GF-D8 (cell line): ENCODE measurements at regions not wholly inside any gene's neighbourhood (a gene's known extent, or its start where the extent isn't known, plus 50 kb on each side); places are given as distances from the start of the nearest gene placed in this dataset.

Experiments
- DNase-seq: peaks from one replicate; lab custom pipeline; 2025; lab: John Stamatoyannopoulos, UW

GRCh38 chr5:158439204-158439603, 580.3 kb upstream of the CLINT1 start:
- peak; percentile 36 for DNase-seq

- peak; percentile 26 for DNase-seq
Observed at GRCh38 chr5:158436271-158437065, 577.5 kb upstream of the CLINT1 start.

GRCh38 chr5:158435161-158435616, 576.2 kb upstream of the CLINT1 start:
- DNase-seq: peak; percentile 53

DNA sequence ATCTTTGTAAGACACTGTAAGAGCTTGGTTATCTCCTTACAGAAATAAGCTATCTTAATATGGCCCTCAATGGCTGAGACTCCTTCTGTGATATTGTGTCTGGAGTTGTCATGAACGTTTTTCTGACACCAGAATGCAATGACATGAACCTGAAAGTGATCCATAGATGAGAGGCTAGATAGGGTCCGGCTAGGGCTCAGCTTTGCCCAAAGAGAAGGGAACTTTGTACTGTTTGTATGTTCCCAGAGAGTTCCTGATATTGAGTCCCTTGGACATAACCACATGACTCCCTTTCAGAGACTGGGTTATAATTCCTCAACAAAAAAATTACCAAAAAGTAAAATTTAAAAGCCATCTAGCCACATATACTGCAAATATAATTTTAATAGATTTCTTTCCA, 575.8 kb upstream of the CLINT1 start:
- no peak for DNase-seq

GRCh38 chr5:158433634-158434033, 574.7 kb upstream of the CLINT1 start:
- no peak for DNase-seq

- DNase-seq: no peak
Observed at GRCh38 chr5:158431369-158432029, 572.6 kb upstream of the CLINT1 start.

DNA sequence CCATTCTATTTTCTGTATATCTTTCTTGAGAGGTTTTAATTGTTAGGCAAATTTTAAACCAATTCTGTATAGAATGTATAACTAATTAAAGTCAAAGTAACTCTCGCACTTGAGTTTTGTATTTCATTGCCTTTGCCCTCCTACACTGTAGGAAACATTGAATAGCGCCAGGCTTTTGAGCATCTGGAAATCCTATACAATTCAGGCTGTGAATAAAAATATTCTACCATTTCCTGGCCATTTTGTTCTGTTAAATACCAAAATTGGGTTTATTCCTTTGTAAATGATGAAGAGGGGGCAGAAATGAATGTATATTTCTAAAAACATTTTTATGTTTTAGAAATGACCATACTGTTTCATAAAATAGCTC, 571.8 kb upstream of the CLINT1 start:
- no peak for DNase-seq

DNA sequence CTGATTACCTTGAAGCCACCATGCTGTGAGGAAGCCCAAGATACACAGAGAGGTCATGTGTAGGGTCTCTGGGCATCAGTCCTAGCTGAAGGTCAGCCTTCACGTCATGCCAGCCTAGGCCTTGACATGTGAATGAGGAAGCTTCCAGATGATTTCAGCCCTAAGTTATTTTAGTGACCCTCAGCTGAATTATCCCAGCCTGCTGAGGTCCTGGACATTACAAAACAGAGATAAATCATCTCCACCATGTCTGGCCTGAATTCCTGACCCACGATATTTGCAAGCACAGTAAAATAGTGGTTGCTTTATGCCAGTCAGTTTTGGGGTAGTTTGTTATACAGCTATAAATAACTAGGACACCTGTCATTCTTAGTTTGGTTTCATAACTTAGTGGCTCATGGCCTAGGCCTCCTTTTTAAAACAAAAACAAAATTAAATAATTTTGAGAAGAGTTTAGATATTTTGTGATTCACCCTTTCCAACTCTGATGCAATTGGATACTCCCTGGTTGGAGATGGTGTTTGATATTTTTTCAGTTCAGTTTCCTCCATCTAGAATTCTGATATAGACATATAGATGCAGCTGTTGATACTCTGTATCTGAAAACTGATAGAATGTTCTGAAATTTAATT, 571.3 kb upstream of the CLINT1 start:
- DNase-seq: no peak

DNA sequence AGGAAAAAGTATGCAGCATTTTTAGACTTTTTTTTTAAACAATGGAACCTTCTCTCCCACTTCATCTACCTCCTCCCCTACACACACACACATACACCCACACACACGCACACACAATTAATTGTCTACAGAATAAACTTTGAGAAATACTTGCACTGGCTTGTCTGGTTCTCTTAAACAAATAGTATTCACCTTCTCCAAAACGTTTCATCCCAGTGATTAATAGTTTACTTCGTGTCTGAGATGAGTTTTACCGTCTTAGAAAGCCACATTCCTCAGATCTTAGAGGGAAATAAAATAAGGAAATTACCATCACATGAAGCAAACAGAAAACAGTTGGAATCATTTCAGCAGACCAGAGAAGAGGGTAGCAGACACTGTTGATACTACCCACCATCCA, 570.6 kb upstream of the CLINT1 start:
- no peak for DNase-seq

DNA sequence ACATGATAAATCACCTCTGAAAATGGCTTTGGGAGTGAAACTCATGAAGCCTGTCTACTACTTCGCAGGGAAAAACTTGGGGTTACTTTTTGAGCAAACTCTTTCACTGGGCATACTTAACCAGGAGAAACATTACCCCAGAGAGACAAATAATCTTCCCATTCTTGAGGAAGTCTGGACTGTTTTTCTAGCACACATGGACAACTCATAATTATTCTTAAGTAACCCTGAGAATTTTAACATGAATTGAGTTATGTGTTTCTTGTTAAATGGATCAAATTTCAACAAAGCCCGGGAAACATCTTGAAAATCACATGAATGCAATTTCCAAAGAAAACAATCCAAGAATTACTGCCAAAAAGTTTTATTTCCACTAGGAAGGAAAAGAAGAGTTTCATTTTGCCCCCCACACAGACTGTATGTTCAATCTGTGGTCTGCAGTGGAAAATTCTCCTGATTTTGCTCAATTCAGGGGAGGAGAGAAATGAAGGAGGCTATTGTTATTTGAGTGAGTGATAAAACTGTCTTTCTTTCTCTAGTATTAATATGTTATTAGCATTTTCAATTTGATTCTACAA, 564.8 kb upstream of the CLINT1 start:
- no peak for DNase-seq

DNA sequence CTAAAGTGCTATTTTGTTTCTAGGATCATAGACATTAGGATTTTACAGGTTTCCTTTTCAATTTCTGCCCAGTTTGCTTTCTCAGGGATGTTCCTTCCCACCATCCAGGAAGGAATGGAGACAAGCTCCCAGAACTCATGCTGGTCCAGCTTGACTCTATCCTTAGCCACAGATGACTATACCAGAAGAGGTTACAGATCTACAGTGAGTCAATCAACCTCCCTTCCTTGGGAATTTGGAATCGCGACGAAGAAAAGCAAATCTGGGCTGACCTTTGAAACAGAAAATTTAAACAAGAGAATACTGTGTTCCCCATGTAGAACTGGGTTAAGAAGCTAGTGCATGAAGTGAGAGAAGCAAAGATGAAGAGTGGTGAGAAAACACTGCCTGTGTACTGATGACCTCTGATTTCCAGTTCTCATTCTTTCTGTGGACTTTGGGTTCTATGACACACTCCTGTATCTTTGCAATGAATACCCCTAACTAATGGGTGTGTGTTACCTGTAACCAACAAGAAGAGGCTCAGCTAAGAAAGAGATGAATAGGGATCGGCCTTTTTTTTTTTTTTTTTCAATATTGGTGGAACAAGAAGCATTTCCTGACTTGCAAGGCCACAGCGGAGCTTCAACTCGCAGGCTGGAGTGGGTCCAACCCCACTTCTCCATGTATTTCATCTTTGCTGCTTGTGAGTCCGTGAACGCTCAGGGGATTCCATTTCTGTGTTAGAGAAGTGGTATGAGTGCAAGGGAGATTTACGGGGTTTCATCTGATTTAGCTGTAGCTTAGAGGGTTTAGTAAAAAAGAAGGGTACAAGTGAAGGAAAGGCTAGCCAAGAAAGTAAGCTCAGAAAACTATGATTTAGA, 563.9 kb upstream of the CLINT1 start:
- DNase-seq: no peak

GRCh38 chr5:158421319-158421718, 562.4 kb upstream of the CLINT1 start:
- no peak for DNase-seq

GRCh38 chr5:158419186-158419585, 560.2 kb upstream of the CLINT1 start:
- DNase-seq: no peak

DNA sequence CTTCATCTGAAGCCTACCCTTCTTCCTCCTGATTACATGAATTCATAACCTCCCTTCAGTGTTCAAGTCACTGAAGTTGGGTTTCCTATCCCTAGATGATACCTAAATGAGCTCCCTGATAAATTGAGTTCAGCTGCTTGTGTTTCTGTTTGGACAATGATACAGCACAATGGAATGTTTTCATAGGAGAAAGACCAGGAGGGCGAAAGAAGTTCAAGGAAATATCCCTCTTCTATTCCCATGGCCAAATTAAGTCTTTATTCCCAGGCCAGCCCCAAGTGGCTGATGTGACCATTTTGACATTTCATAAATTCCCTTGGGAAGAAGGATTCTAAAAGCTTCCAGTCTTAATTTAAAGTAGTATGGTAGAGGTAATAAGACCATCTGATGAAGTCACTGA, 555.8 kb upstream of the CLINT1 start:
- no peak for DNase-seq

GRCh38 chr5:158414333-158414762, 555.4 kb upstream of the CLINT1 start:
- DNase-seq: no peak

- no peak for DNase-seq
Observed at GRCh38 chr5:158413122-158413680, 554.3 kb upstream of the CLINT1 start.

- no peak for DNase-seq
Observed at GRCh38 chr5:158410976-158411375, 552.0 kb upstream of the CLINT1 start.

- no peak for DNase-seq
Observed at GRCh38 chr5:158409507-158409906, 550.6 kb upstream of the CLINT1 start.

GRCh38 chr5:158407824-158408195, 548.9 kb upstream of the CLINT1 start:
- no peak for DNase-seq

- no peak for DNase-seq
Observed at GRCh38 chr5:158406884-158407823, 548.2 kb upstream of the CLINT1 start.
